ENCODE measurements at regions not wholly inside any gene's neighbourhood (a gene's known extent, or its start where the extent isn't known, plus 50 kb on each side); places are given as distances from the start of the nearest gene placed in this dataset.

GRCh38 chr9:108634672-108635462, 220.9 kb downstream of the ACTL7B start:
- TF ChIP-seq, protein P1, sequence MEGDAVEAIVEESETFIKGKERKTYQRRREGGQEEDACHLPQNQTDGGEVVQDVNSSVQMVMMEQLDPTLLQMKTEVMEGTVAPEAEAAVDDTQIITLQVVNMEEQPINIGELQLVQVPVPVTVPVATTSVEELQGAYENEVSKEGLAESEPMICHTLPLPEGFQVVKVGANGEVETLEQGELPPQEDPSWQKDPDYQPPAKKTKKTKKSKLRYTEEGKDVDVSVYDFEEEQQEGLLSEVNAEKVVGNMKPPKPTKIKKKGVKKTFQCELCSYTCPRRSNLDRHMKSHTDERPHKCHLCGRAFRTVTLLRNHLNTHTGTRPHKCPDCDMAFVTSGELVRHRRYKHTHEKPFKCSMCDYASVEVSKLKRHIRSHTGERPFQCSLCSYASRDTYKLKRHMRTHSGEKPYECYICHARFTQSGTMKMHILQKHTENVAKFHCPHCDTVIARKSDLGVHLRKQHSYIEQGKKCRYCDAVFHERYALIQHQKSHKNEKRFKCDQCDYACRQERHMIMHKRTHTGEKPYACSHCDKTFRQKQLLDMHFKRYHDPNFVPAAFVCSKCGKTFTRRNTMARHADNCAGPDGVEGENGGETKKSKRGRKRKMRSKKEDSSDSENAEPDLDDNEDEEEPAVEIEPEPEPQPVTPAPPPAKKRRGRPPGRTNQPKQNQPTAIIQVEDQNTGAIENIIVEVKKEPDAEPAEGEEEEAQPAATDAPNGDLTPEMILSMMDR (IDR thresholded peaks at IDR 0.05; ENCODE audit: insufficient read depth, low read depth, low read length, missing control alignments) = no peak
- DNase-seq (ENCODE audit: low read depth) = no peak
- H3K4me3 ChIP-seq (ENCODE audit: low read depth, low read length) = no peak overlapping the region

- no peak for DNase-seq (ENCODE audit: low read depth)
- TF ChIP-seq, protein P1 (IDR thresholded peaks at IDR 0.05; ENCODE audit: insufficient read depth, low read depth, low read length, missing control alignments) = no peak
Observed at GRCh38 chr9:108634204-108634603, 221.6 kb downstream of the ACTL7B start.

GRCh38 chr9:108631496-108632285, 224.1 kb downstream of the ACTL7B start:
- TF ChIP-seq, protein P1 (IDR thresholded peaks at IDR 0.05; ENCODE audit: insufficient read depth, low read depth, low read length, missing control alignments) = no peak
- no peak for DNase-seq (ENCODE audit: low read depth)

More at GRCh38 chr9:108634204-108634603, 221.6 kb downstream of the ACTL7B start:
- no peak overlapping the region for H3K4me3 ChIP-seq (ENCODE audit: low read depth, low read length)

GRCh38 chr9:108628316-108628715, 227.5 kb downstream of the ACTL7B start:
- TF ChIP-seq, protein P1 (IDR thresholded peaks at IDR 0.05; ENCODE audit: insufficient read depth, low read depth, low read length, missing control alignments) = no peak
- DNase-seq (ENCODE audit: low read depth) = no peak

More at GRCh38 chr9:108631496-108632285, 224.1 kb downstream of the ACTL7B start:
- no peak overlapping the region for H3K4me3 ChIP-seq (ENCODE audit: low read depth, low read length)

DNA sequence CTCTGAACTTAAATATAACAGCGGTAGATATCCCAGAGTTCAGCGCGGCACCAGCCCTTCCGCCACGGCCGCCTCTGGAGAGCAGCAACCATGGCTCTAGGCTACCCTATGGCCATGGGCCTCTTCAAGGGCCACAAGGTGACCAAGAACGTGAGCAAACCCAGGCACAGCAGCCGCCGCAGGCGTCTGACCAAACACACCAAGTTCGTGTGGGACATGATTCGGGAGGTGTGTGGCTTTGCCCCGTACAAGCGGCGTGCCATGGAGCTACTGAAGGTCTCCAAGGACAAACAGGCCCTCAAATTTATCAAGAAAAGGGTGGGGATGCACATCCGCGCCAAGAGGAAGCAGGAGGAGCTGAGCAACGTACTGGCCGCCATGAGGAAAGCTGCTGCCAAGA, 229.0 kb downstream of the ACTL7B start:
- no peak overlapping the region for H3K4me3 ChIP-seq (ENCODE audit: low read depth, low read length)
- TF ChIP-seq, protein P1 (IDR thresholded peaks at IDR 0.05; ENCODE audit: insufficient read depth, low read depth, low read length, missing control alignments) = no peak
- no peak for DNase-seq (ENCODE audit: low read depth)

More at GRCh38 chr9:108628316-108628715, 227.5 kb downstream of the ACTL7B start:
- H3K4me3 ChIP-seq (ENCODE audit: low read depth, low read length) = no peak overlapping the region

DNA sequence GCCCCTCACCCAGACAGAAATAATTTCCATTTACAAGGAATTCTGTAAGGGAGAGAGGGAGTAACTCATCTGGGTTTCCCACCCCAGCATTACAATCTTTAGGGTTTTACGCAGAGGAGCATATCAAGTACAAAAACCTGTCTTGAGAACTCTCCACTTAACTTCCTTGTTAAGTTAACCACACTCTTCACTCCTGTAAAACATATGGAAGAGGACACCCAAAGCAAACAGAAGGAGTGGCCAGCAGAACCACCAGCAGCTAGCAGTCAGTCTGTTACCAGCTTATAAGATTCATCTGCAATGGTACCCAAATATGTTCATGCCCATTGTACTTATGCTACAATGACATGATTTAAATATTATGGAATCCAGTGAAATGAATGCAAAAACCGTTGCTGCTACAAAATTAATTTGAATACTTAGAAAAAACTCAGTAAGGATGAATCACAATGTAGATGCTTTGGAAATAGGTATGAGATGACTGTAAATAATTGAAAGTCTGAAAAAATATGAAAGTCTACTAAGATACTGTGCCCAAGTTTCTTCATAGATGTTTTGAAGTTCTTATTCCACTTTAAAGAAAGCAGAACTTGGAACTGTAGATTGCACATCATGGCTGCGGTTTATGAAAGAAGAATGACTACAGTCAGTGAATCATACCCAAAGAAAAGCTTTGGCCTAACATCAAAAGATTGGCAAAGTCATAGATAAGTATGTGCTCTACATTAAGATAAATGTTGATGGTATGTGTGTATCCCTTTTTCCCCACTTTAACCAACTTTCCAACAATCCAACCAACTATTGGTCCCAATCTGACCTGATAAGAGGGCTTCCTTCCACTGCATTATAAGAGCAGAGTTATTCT, 233.6 kb downstream of the ACTL7B start:
- TF ChIP-seq, protein P1 (IDR thresholded peaks at IDR 0.05; ENCODE audit: insufficient read depth, low read depth, low read length, missing control alignments) = no peak
- no peak for DNase-seq (ENCODE audit: low read depth)
- H3K4me3 ChIP-seq (ENCODE audit: low read depth, low read length) = no peak overlapping the region
